Muscle of leg (tissue), 3 donors: ENCODE measurements at regions not wholly inside any gene's neighbourhood (a gene's known extent, or its start where the extent isn't known, plus 50 kb on each side); places are given as distances from the start of the nearest gene placed in this dataset.
A peak's percentile ranks its signal among the peaks of the same experiment; 100 is the strongest.
"Not testable (repeated sequence)": the region's sequence is repeated elsewhere in the genome, so short reads cannot be mapped to it uniquely, and the experiment has no call there.

Experiments
- DNase-seq: peaks from one replicate; pipeline ENCODE4 v3.0.0; 2013
- H3K27ac ChIP-seq: one replicate; pipeline ENCODE4 v1.5.1; 2013; ENCODE audit warnings: mild to moderate bottlenecking, low read length, control low read depth
- H3K27me3 ChIP-seq: one replicate; pipeline ENCODE4 v1.6.1; 2013; ENCODE audit warnings: low read length; ENCODE audit not compliant: control insufficient read depth, insufficient read depth
- H3K36me3 ChIP-seq: one replicate; pipeline ENCODE4 v1.6.1; 2013; ENCODE audit warnings: low read length; ENCODE audit not compliant: control insufficient read depth, insufficient read depth
- H3K4me1 ChIP-seq: one replicate; pipeline ENCODE4 v1.6.1; 2013; ENCODE audit warnings: low read length; ENCODE audit not compliant: control insufficient read depth, insufficient read depth
- H3K4me3 ChIP-seq: one replicate; pipeline ENCODE4 v1.5.1; 2013; ENCODE audit warnings: low read length, control low read depth
- H3K9me3 ChIP-seq: replicated peaks from 2 replicates; pipeline ENCODE4 v1.6.1; 2013; ENCODE audit warnings: low read depth, low read length; ENCODE audit not compliant: control insufficient read depth
- WGBS: methylation state at CpG from one replicate; pipeline ENCODE4 v1.1.5; 2013; ENCODE audit warnings: missing lambda C conversion rate; ENCODE audit not compliant: insufficient coverage; 5-methylcytosine and 5-hydroxymethylcytosine counted together

- not testable (repeated sequence) for H3K36me3 ChIP-seq, H3K27me3 ChIP-seq, DNase-seq, H3K4me1 ChIP-seq, H3K9me3 ChIP-seq, H3K27ac ChIP-seq, H3K4me3 ChIP-seq
- WGBS = over 99% methylated on average over 12 of the region's 44 CpGs
These were observed 92.1 kb upstream of the MSH6 start for GRCh38 chr2:47690706-47691325.

DNA sequence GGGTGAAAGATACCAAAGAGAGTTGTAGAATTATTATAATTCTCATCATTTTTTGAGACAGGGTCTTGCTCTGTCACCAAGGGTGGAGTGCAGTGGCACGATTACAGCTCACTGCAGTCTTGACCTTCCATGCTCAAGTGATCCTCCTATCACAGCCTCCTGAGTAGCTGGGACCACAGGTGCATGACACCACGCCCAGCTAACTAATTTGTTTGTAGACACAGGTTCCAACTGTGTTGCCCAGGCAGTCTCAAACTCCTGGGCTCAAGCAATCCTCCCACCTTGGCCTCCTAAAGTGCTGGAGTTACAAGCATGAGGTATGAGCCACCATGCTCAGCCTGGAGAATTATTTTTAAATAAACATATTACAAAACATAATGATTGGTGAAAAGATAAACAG lies 92.8 kb upstream of the MSH6 start:
- DNase-seq = no peak
- WGBS = no CpG with 5 or more reads among the region's 2 CpGs
- H3K27ac ChIP-seq = no peak overlapping the region
- no peaks in the 10 kb centered on the region for H3K36me3 ChIP-seq
- H3K4me3 ChIP-seq = no peak overlapping the region
- no peaks in the 10 kb centered on the region for H3K27me3 ChIP-seq
- H3K4me1 ChIP-seq = no peaks in the 10 kb centered on the region
- no peaks in the 10 kb centered on the region for H3K9me3 ChIP-seq

GRCh38 chr2:47689118-47689517 lies 93.8 kb upstream of the MSH6 start:
- H3K4me3 ChIP-seq, DNase-seq, H3K9me3 ChIP-seq, H3K27me3 ChIP-seq, H3K4me1 ChIP-seq, H3K27ac ChIP-seq, H3K36me3 ChIP-seq: not testable (repeated sequence)
- WGBS = 50% methylated on average over 1 of the region's 4 CpGs

DNA sequence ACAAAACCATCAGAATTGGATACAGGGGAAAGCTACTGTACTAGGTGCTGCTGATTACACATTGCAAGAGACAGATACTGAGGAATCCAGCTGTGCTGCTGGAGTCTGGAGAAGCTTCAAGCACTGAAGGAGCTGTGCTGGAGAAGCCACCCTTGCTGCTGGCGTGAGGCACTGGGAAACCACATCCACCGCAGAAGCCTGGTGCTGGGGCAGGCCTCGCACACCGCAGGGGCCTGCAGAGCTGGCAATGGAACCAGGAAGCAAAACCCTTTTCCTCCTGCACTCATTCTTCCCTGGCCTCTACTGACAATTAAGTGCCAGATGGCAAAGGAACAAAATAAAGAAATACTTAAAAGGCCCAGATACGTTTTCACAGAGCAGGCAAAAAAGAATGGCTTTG lies 94.4 kb upstream of the MSH6 start:
- Histone ChIP-seq H3K36me3 (no peaks in the 10 kb centered on the region), H3K27ac (no peak overlapping the region), H3K27me3 (no peaks in the 10 kb centered on the region), H3K4me1 (no peaks in the 10 kb centered on the region), H3K9me3 (no peaks in the 10 kb centered on the region), H3K4me3 (no peak overlapping the region)
- 100% methylated on average over 1 of the region's 5 CpGs for WGBS
- DNase-seq = peak; percentile 5

GRCh38 chr2:47687856-47688255 lies 95.1 kb upstream of the MSH6 start:
- H3K9me3 ChIP-seq = no peaks in the 10 kb centered on the region
- H3K27me3 ChIP-seq = no peaks in the 10 kb centered on the region
- no peak overlapping the region for H3K27ac ChIP-seq
- no peaks in the 10 kb centered on the region for H3K36me3 ChIP-seq
- H3K4me1 ChIP-seq = no peaks in the 10 kb centered on the region
- H3K4me3 ChIP-seq = no peak overlapping the region
- no CpG with 5 or more reads among the region's 1 CpG for WGBS
- DNase-seq = no peak

GRCh38 chr2:47686018-47686417 lies 96.9 kb upstream of the MSH6 start:
- Histone ChIP-seq H3K9me3 (no peaks in the 10 kb centered on the region), H3K4me3 (no peak overlapping the region), H3K27ac (no peak overlapping the region), H3K36me3 (no peaks in the 10 kb centered on the region), H3K27me3 (no peaks in the 10 kb centered on the region), H3K4me1 (no peaks in the 10 kb centered on the region)
- 67% methylated on average over 4 of the region's 5 CpGs for WGBS
- no peak for DNase-seq

DNA sequence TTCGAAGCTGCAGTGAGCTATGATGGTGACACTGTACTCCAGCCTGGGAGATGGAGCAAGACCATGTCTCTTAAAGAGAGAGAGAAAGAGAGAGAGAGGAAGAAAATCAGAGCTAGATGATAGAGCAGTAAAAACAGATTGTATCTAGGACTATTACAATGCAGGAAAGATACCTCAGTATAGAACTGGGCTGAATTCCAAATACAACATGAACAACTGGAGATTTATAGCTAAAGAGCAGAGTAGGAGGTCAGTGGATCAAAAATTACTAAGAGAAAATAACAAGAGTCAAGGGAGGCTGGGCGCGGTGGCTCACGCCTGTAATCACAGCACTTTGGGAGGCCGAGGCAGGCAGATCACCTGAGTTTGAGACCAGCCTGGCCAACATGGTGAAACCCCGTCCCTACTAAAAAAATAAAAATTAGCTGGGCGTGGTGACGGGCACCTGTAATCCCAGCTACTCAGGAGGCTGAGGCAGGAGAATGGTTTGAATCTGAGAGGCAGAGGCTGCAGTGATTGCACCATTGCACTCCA lies 100.7 kb upstream of the MSH6 start:
- Histone ChIP-seq H3K4me1 (no peaks in the 10 kb centered on the region), H3K36me3 (no peaks in the 10 kb centered on the region), H3K27ac (no peak overlapping the region), H3K9me3 (no peaks in the 10 kb centered on the region), H3K27me3 (no peaks in the 10 kb centered on the region), H3K4me3 (no peak overlapping the region)
- 90% methylated on average over 8 of the region's 8 CpGs for WGBS
- DNase-seq = no peak

- Histone ChIP-seq H3K9me3 (no peaks in the 10 kb centered on the region), H3K4me3 (no peak overlapping the region), H3K36me3 (no peaks in the 10 kb centered on the region), H3K27me3 (no peaks in the 10 kb centered on the region), H3K27ac (no peak overlapping the region), H3K4me1 (no peaks in the 10 kb centered on the region)
- WGBS = 80% methylated on average over 4 of the region's 6 CpGs
- DNase-seq = no peak
These were observed 105.6 kb upstream of the KCNK12 start for GRCh38 chr2:47676261-47676926.

DNA sequence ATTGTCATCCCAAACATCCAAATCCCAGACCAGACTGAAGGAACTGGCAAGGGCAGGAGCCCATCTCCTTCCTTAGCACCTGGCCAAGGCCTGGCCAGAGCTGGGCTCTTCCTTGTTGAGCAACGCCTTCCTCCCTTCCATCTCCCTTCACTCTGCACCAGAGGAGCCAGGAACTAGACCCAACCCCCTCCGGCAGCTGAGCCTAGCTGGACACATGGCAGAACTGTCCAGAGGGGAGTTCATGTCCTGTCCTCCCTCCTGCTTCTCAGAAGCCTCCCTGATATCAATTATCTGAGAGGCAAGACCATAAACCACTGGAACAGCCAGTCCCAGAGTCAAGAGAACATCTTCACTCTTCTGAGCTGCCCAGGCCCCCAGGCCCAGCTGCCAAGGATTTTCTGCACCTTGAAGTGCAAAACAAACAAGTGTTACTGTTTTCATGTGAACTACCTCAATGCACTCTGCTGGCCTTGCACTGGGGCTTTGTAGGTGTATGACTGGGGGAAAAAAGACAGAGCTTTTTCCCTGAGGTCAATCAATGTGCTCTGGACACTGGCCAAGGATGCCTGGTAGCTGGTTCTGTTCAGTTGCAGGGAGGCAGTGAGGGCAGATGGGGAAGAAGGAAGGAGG lies 104.5 kb upstream of the KCNK12 start:
- WGBS = 69% methylated on average over 2 of the region's 2 CpGs
- no peak overlapping the region for H3K4me3 ChIP-seq
- no peaks in the 10 kb centered on the region for H3K27me3 ChIP-seq
- H3K4me1 ChIP-seq = no peaks in the 10 kb centered on the region
- no peaks in the 10 kb centered on the region for H3K36me3 ChIP-seq
- no peak for DNase-seq
- H3K9me3 ChIP-seq = no peaks in the 10 kb centered on the region
- H3K27ac ChIP-seq = no peak overlapping the region

DNA sequence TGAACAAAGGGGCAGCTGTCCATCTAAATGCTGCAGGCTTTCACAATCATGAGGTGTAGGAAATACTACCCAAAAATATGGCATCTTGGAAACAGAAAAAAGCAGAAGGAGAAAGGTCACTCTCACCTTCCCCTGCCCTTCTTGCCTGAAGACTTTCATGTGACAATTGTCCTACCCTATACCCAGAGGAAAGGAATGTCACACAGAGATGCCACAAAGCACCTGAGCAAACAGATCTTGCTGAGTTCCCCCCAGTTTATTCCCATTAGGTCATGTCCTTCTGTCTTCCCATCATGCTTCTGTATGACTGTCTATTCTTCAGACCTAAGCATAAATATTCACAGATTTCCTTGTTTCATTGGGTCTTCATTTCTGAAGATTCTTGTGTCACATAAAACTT lies 95.5 kb upstream of the KCNK12 start:
- H3K4me3 ChIP-seq = no peak overlapping the region
- no peaks in the 10 kb centered on the region for H3K36me3 ChIP-seq
- H3K27ac ChIP-seq = no peak overlapping the region
- no peaks in the 10 kb centered on the region for H3K4me1 ChIP-seq
- no peaks in the 10 kb centered on the region for H3K9me3 ChIP-seq
- no peaks in the 10 kb centered on the region for H3K27me3 ChIP-seq
- DNase-seq = no peak
